ENCODE measurements at regions not wholly inside any gene's neighbourhood (a gene's known extent, or its start where the extent isn't known, plus 50 kb on each side); places are given as distances from the start of the nearest gene placed in this dataset.
A peak's percentile ranks its signal among the peaks of the same experiment; 100 is the strongest.

DNA sequence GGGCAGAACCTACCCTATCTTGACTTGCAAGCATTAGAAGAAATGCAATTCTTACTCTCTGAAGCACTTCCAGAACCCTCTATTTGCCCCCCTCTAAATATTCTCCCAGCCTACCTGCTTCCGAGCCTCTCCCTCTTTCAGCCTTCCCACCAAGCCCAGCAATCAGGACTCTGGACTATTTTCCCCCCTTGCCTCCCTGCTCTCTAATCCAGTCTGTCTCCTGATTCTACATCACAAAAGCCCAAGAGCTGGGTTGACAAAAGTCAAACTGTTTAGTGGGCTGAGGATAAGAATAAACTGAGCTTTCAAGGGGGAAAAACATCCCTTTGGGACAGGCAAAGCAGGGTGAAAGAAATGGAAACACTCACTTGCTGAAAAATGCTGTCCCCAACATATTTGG, 123.2 kb upstream of the KIF2A start:
- POLR2A ChIA-PET (ENCODE audit: partially characterized antibody) = no interaction called here
- Histone ChIP-seq H2BK5ac (ENCODE audit: low read depth, low read length) (no peak overlapping the region), H3K4me3 (ENCODE audit: extremely low read depth in 1 of 4, insufficient read depth in 2 of 4, low read depth in 3 of 4, low read length in 4 of 4) (no peak overlapping the region), H3K27me3 (replicated peaks in 1 of 4; ENCODE audit: control insufficient read depth in 3 of 4, extremely low read depth in 1 of 4, insufficient read depth in 3 of 4, low read length in 3 of 4) (no peaks in the 10 kb centered on the region), H3K79me2 (ENCODE audit: control insufficient read depth in 1 of 2, insufficient read depth in 2 of 2, low read length in 2 of 2) (no peaks in the 10 kb centered on the region), H3K9me3 (ENCODE audit: insufficient read depth in 2 of 2, low read depth in 1 of 2, low read length in 1 of 2) (no peaks in the 10 kb centered on the region), H2AK5ac (ENCODE audit: low read depth, low read length) (no peak overlapping the region), H2AFZ (ENCODE audit: low read length) (peak overlapping the region; percentile 58; the same call in 1 of the 2 replicates), H3K56ac (replicated peaks; ENCODE audit: insufficient read length, low read depth, low read length) (no peak overlapping the region), H4K5ac (ENCODE audit: insufficient read length, low read depth, low read length) (no peak overlapping the region), H2BK120ac (replicated peaks; ENCODE audit: low read depth, low read length) (no peak overlapping the region), H2BK15ac (ENCODE audit: low read length) (no peak overlapping the region), H4K91ac (replicated peaks; ENCODE audit: insufficient read length, low read length) (no peak overlapping the region), H3K23me2 (ENCODE audit: low read depth, low read length) (no peaks in the 10 kb centered on the region), H3K18ac (ENCODE audit: extremely low read depth, low read length) (no peak overlapping the region), H3K36me3 (ENCODE audit: control insufficient read depth in 2 of 4, insufficient read depth in 4 of 4, low read length in 3 of 4) (no peaks in the 10 kb centered on the region), H3K79me1 (ENCODE audit: low read depth, low read length) (no peaks in the 10 kb centered on the region), H4K20me1 (replicated peaks in 1 of 2; ENCODE audit: control insufficient read depth in 1 of 2, insufficient read depth in 2 of 2, low read length in 2 of 2) (no peaks in the 10 kb centered on the region), H2BK12ac (ENCODE audit: low read depth, low read length) (no peak overlapping the region), H3K23ac (ENCODE audit: insufficient read length) (no peak overlapping the region), H3K9ac (replicated peaks in 1 of 4; ENCODE audit: extremely low read depth in 1 of 4, low read depth in 3 of 4, low read length in 3 of 4) (no peak overlapping the region), H4K8ac (ENCODE audit: extremely low read depth, insufficient read depth, low read length) (no peak overlapping the region), H3K4me1 (replicated peaks in 1 of 4; ENCODE audit: control insufficient read depth in 3 of 4, insufficient read depth in 4 of 4, low read length in 3 of 4) (peaks cover 0 to 3% (median 1%) of the 10 kb centered on the region in 4 experiments; a peak in 2 of 7 replicates), H3K14ac (ENCODE audit: insufficient read length) (no peak overlapping the region), H3K27ac (ENCODE audit: low read depth, low read length) (no peak overlapping the region), H2BK20ac (ENCODE audit: low read length) (no peak overlapping the region), H3K4me2 (ENCODE audit: insufficient read depth in 1 of 2, low read depth in 2 of 2, low read length in 2 of 2) (peak overlapping the region in 1 of 2 experiments; percentile 25; a peak in 2 of 4 replicates), H3K4ac (replicated peaks; ENCODE audit: insufficient read length, low read depth, low read length) (no peak overlapping the region)
- no peak for DNase-seq (ENCODE audit: low read depth in 1 of 2, low spot score in 2 of 2)
- CTCF ChIA-PET (ENCODE audit: partially characterized antibody) = interaction anchor here (1.0 kb wide), 1 partner anchor 1399 kb away, joined by 3 read pairs; no protein-coding TSS in a partner anchor
- no peak for FAIRE-seq
- TF ChIP-seq GABPA (IDR thresholded peaks at IDR 0.05; ENCODE audit: borderline replicate concordance, insufficient read depth, low read length) = no peak
- no peak for TF ChIP-seq CHD2 (IDR thresholded peaks at IDR 0.05; ENCODE audit: low read length)
- no peak for TF ChIP-seq SRF (IDR thresholded peaks at IDR 0.05; ENCODE audit: low read depth, low read length)
- TF ChIP-seq POU5F1 (IDR thresholded peaks at IDR 0.05; ENCODE audit: low read depth, low read length) = 0 out of 2 replicates have a peak, but pooled peaks have one; percentile 28
- 78% methylated on average over 1 of the region's 1 CpG; no CpG with 5 or more reads in 1 of the 2 experiments for WGBS, 2 experiments (ENCODE audit: extremely low coverage in 1 of 2, insufficient coverage in 1 of 2, insufficient read length in 1 of 2, insufficient replicate concordance in 2 of 2, low coverage in 1 of 2, low lambda C conversion rate in 2 of 2, missing lambda C conversion rate in 1 of 2)
